ENCODE measurements at regions not wholly inside any gene's neighbourhood (a gene's known extent, or its start where the extent isn't known, plus 50 kb on each side); places are given as distances from the start of the nearest gene placed in this dataset.

DNA sequence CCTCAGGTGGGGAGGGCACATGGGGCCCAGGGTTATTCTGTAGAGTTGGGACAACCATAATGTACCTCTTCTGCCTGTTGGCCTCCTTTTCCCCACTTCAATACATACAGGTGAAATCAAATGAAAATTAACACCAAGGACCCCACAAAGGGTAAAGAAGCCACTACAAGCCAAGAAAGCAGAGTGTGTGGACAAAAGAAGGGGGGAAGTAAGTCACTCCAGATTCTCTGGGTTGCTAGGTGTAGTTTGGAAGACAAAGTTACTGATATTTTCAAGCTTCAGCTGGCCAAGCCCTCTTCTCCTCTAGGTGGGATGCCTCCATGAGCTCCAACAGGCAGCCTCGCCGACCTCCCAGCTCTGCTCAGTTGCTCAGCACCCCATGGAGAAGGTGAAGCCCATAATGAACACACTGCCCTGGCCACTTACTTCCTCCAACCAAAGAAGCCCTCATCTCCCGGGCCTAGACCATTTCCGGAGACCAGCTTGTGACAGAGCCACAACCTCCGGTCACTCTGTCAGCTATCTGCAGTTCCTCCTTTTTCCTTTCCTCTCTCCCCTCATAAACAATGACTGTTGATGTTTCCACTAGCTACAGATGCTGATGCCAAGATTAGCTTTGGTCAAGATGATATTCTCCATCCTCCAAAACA, 66.8 kb upstream of the MED4 start:
- TF ChIP-seq, protein P1, sequence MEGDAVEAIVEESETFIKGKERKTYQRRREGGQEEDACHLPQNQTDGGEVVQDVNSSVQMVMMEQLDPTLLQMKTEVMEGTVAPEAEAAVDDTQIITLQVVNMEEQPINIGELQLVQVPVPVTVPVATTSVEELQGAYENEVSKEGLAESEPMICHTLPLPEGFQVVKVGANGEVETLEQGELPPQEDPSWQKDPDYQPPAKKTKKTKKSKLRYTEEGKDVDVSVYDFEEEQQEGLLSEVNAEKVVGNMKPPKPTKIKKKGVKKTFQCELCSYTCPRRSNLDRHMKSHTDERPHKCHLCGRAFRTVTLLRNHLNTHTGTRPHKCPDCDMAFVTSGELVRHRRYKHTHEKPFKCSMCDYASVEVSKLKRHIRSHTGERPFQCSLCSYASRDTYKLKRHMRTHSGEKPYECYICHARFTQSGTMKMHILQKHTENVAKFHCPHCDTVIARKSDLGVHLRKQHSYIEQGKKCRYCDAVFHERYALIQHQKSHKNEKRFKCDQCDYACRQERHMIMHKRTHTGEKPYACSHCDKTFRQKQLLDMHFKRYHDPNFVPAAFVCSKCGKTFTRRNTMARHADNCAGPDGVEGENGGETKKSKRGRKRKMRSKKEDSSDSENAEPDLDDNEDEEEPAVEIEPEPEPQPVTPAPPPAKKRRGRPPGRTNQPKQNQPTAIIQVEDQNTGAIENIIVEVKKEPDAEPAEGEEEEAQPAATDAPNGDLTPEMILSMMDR (IDR thresholded peaks at IDR 0.05; ENCODE audit: insufficient read depth, low read length): no peak
- 0 out of 2 replicates have a peak, but pooled peaks have one; percentile 52 for TF ChIP-seq POLR2AphosphoS5 (IDR thresholded peaks at IDR 0.05; ENCODE audit: low read depth)
- TF ChIP-seq, protein P2, sequence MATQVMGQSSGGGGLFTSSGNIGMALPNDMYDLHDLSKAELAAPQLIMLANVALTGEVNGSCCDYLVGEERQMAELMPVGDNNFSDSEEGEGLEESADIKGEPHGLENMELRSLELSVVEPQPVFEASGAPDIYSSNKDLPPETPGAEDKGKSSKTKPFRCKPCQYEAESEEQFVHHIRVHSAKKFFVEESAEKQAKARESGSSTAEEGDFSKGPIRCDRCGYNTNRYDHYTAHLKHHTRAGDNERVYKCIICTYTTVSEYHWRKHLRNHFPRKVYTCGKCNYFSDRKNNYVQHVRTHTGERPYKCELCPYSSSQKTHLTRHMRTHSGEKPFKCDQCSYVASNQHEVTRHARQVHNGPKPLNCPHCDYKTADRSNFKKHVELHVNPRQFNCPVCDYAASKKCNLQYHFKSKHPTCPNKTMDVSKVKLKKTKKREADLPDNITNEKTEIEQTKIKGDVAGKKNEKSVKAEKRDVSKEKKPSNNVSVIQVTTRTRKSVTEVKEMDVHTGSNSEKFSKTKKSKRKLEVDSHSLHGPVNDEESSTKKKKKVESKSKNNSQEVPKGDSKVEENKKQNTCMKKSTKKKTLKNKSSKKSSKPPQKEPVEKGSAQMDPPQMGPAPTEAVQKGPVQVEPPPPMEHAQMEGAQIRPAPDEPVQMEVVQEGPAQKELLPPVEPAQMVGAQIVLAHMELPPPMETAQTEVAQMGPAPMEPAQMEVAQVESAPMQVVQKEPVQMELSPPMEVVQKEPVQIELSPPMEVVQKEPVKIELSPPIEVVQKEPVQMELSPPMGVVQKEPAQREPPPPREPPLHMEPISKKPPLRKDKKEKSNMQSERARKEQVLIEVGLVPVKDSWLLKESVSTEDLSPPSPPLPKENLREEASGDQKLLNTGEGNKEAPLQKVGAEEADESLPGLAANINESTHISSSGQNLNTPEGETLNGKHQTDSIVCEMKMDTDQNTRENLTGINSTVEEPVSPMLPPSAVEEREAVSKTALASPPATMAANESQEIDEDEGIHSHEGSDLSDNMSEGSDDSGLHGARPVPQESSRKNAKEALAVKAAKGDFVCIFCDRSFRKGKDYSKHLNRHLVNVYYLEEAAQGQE (IDR thresholded peaks at IDR 0.05; ENCODE audit: insufficient replicate concordance, low read depth): no peak
